CD4-positive, alpha-beta T cell treated with Interleukin-15 for 1 hour (primary cell): ENCODE measurements at regions not wholly inside any gene's neighbourhood (a gene's known extent, or its start where the extent isn't known, plus 50 kb on each side); places are given as distances from the start of the nearest gene placed in this dataset.
A peak's percentile ranks its signal among the peaks of the same experiment; 100 is the strongest.
"Not testable (repeated sequence)": the region's sequence is repeated elsewhere in the genome, so short reads cannot be mapped to it uniquely, and the experiment has no call there.

ENCODE experiments used
- DNase-seq: peaks from one replicate; pipeline ENCODE4 v3.0.0-alpha.2; 2020

GRCh38 chr7:65317372-65317771 is 56.3 kb upstream of the ZNF92 start:
- no peak for DNase-seq

GRCh38 chr7:65310761-65311160 is 62.9 kb upstream of the ZNF92 start:
- DNase-seq = no peak

GRCh38 chr7:65308300-65308678 is 65.4 kb upstream of the ZNF92 start:
- no peak for DNase-seq

- DNase-seq = peak; percentile 28
Observed at GRCh38 chr7:65307651-65308299, 65.9 kb upstream of the ZNF92 start.

GRCh38 chr7:65304175-65304574 is 69.5 kb upstream of the ZNF92 start:
- no peak for DNase-seq

GRCh38 chr7:65302883-65303282 is 70.8 kb upstream of the ZNF92 start:
- no peak for DNase-seq

GRCh38 chr7:65301007-65301406 is 72.6 kb upstream of the ZNF92 start:
- DNase-seq = no peak

- DNase-seq = no peak
Observed at GRCh38 chr7:65295409-65295808, 78.2 kb upstream of the ZNF92 start.

- not testable (repeated sequence) for DNase-seq
Observed at GRCh38 chr7:65290340-65290739, 83.3 kb upstream of the ZNF92 start.

GRCh38 chr7:65287023-65287422 is 86.6 kb upstream of the ZNF92 start:
- DNase-seq = no peak

GRCh38 chr7:65285906-65286864 is 87.5 kb upstream of the ZNF92 start:
- no peak for DNase-seq

GRCh38 chr7:65285241-65285640 is 88.4 kb upstream of the ZNF92 start:
- not testable (repeated sequence) for DNase-seq

- DNase-seq = no peak
Observed at GRCh38 chr7:65279795-65280194, 93.9 kb upstream of the ZNF92 start.

GRCh38 chr7:65276822-65277221 is 96.8 kb upstream of the ZNF92 start:
- DNase-seq = no peak

GRCh38 chr7:65271502-65271901 is 102.2 kb upstream of the ZNF92 start:
- DNase-seq = not testable (repeated sequence)

- no peak for DNase-seq
Observed at GRCh38 chr7:65269150-65269856, 104.4 kb upstream of the ZNF92 start.

GRCh38 chr7:65268782-65269149 is 104.9 kb upstream of the ZNF92 start:
- no peak for DNase-seq

GRCh38 chr7:65265933-65266519 is 107.6 kb upstream of the ZNF92 start:
- DNase-seq = no peak

- DNase-seq = no peak
Observed at GRCh38 chr7:65264258-65264657, 109.4 kb upstream of the ZNF92 start.

- not testable (repeated sequence) for DNase-seq
Observed at GRCh38 chr7:65260673-65261072, 113.0 kb upstream of the ZNF92 start.

- DNase-seq = not testable (repeated sequence)
Observed at GRCh38 chr7:65259864-65260525, 113.7 kb upstream of the ZNF92 start.

GRCh38 chr7:65254061-65254460 is 119.6 kb upstream of the ZNF92 start:
- DNase-seq = no peak
